GM18505 (cell line): ENCODE measurements at regions not wholly inside any gene's neighbourhood (a gene's known extent, or its start where the extent isn't known, plus 50 kb on each side); places are given as distances from the start of the nearest gene placed in this dataset.

Source experiments
- ATAC-seq: cut with Tn5 transposase; IDR thresholded peaks from one replicate; pipeline ENCODE4 v1.9.1; 2021; ENCODE audit not compliant: unreplicated experiment
- POLR2A ChIP-seq: IDR thresholded peaks from 4 replicates; pipeline ENCODE4 v1.6.1; 2011; ENCODE audit warnings: borderline replicate concordance; ENCODE audit not compliant: insufficient read depth, insufficient read length; ENCODE audit errors: extremely low read depth

GRCh38 chr2:176536439-176537133 lies 267.3 kb downstream of the MTX2 start:
- no peak for TF ChIP-seq POLR2A
- no peak for ATAC-seq

GRCh38 chr2:176537932-176538331 lies 268.7 kb downstream of the MTX2 start:
- TF ChIP-seq POLR2A, result no peak
- ATAC-seq, result no peak

GRCh38 chr2:176540995-176541394 lies 271.8 kb downstream of the MTX2 start:
- no peak for TF ChIP-seq POLR2A
- ATAC-seq, result no peak

GRCh38 chr2:176542476-176542875 lies 273.2 kb downstream of the MTX2 start:
- TF ChIP-seq POLR2A, result no peak
- ATAC-seq, result no peak

GRCh38 chr2:176544557-176544956 lies 275.3 kb downstream of the MTX2 start:
- ATAC-seq, result no peak
- no peak for TF ChIP-seq POLR2A

GRCh38 chr2:176544991-176545956 lies 276.0 kb downstream of the MTX2 start:
- no peak for ATAC-seq
- TF ChIP-seq POLR2A, result no peak

- no peak for TF ChIP-seq POLR2A
Observed at GRCh38 chr2:176546550-176546949, 277.3 kb downstream of the MTX2 start.

GRCh38 chr2:176552501-176553135 lies 283.4 kb downstream of the MTX2 start:
- no peak for ATAC-seq

More at GRCh38 chr2:176546550-176546949, 277.3 kb downstream of the MTX2 start:
- no peak for ATAC-seq

GRCh38 chr2:176553685-176554100 lies 284.5 kb downstream of the MTX2 start:
- no peak for TF ChIP-seq POLR2A
- ATAC-seq, result no peak

More at GRCh38 chr2:176552501-176553135, 283.4 kb downstream of the MTX2 start:
- no peak for TF ChIP-seq POLR2A

- TF ChIP-seq POLR2A, result no peak
- ATAC-seq, result no peak
Observed at GRCh38 chr2:176554101-176555048, 285.1 kb downstream of the MTX2 start.

GRCh38 chr2:176555112-176555511 lies 285.9 kb downstream of the MTX2 start:
- no peak for TF ChIP-seq POLR2A
- no peak for ATAC-seq

GRCh38 chr2:176555781-176556180 lies 286.5 kb downstream of the MTX2 start:
- ATAC-seq, result no peak
- TF ChIP-seq POLR2A, result no peak
